ENCODE measurements at regions not wholly inside any gene's neighbourhood (a gene's known extent, or its start where the extent isn't known, plus 50 kb on each side); places are given as distances from the start of the nearest gene placed in this dataset.

GRCh38 chr7:17651863-17652385, 288.4 kb downstream of the SNX13 start:
- H3K4me2 ChIP-seq (ENCODE audit: low read depth, low read length, poor library complexity, severe bottlenecking) = no peak overlapping the region
- no peaks in the 10 kb centered on the region for H4K20me1 ChIP-seq (ENCODE audit: insufficient read depth, low read length, poor library complexity, severe bottlenecking)
- H2AFZ ChIP-seq (ENCODE audit: low read length) = no peak overlapping the region
- H3F3A ChIP-seq (ENCODE audit: low read depth) = no peaks in the 10 kb centered on the region
- H3K36me3 ChIP-seq (ENCODE audit: insufficient read depth, low read length) = no peaks in the 10 kb centered on the region
- no peaks in the 10 kb centered on the region for H3K4me1 ChIP-seq (ENCODE audit: insufficient read depth, low read length, poor library complexity, severe bottlenecking)
- no peaks in the 10 kb centered on the region for H3K79me2 ChIP-seq (ENCODE audit: insufficient read depth, low read length)
- H3K9me2 ChIP-seq (replicated peaks; ENCODE audit: low read depth, low read length) = no peaks in the 10 kb centered on the region
- H3K27me3 ChIP-seq (ENCODE audit: insufficient read depth, low read length, poor library complexity, severe bottlenecking) = no peaks in the 10 kb centered on the region
- no peaks in the 10 kb centered on the region for H3K9me3 ChIP-seq (ENCODE audit: insufficient read depth, low read depth, low read length)
- TF ChIP-seq CTCF (conservative IDR thresholded peaks at IDR 0.05; ENCODE audit: low read length) (no peak), EZH2phosphoT487 (IDR thresholded peaks at IDR 0.05; ENCODE audit: borderline replicate concordance) (no peak)
- H3K9ac ChIP-seq (ENCODE audit: low read depth, low read length, poor library complexity, severe bottlenecking) = no peak overlapping the region
- no peak overlapping the region for H3K4me3 ChIP-seq (ENCODE audit: low read length, poor library complexity, severe bottlenecking)

GRCh38 chr7:17654940-17655339, 285.4 kb downstream of the SNX13 start:
- H3K36me3 ChIP-seq (ENCODE audit: insufficient read depth, low read length) = no peaks in the 10 kb centered on the region
- no peaks in the 10 kb centered on the region for H3K79me2 ChIP-seq (ENCODE audit: insufficient read depth, low read length)
- no peaks in the 10 kb centered on the region for H3F3A ChIP-seq (ENCODE audit: low read depth)
- no peak overlapping the region for H2AFZ ChIP-seq (ENCODE audit: low read length)
- TF ChIP-seq EZH2phosphoT487 (IDR thresholded peaks at IDR 0.05; ENCODE audit: borderline replicate concordance) (no peak), CTCF (conservative IDR thresholded peaks at IDR 0.05; ENCODE audit: low read length) (no peak)
- no peaks in the 10 kb centered on the region for H4K20me1 ChIP-seq (ENCODE audit: insufficient read depth, low read length, poor library complexity, severe bottlenecking)
- H3K27me3 ChIP-seq (ENCODE audit: insufficient read depth, low read length, poor library complexity, severe bottlenecking) = no peaks in the 10 kb centered on the region
- no peak overlapping the region for H3K9ac ChIP-seq (ENCODE audit: low read depth, low read length, poor library complexity, severe bottlenecking)
- H3K4me2 ChIP-seq (ENCODE audit: low read depth, low read length, poor library complexity, severe bottlenecking) = no peak overlapping the region
- H3K4me1 ChIP-seq (ENCODE audit: insufficient read depth, low read length, poor library complexity, severe bottlenecking) = no peaks in the 10 kb centered on the region
- no peaks in the 10 kb centered on the region for H3K9me2 ChIP-seq (replicated peaks; ENCODE audit: low read depth, low read length)
- H3K9me3 ChIP-seq (ENCODE audit: insufficient read depth, low read depth, low read length) = no peaks in the 10 kb centered on the region
- H3K4me3 ChIP-seq (ENCODE audit: low read length, poor library complexity, severe bottlenecking) = no peak overlapping the region

GRCh38 chr7:17659126-17659525, 281.2 kb downstream of the SNX13 start:
- no peak overlapping the region for H3K9ac ChIP-seq (ENCODE audit: low read depth, low read length, poor library complexity, severe bottlenecking)
- TF ChIP-seq CTCF (conservative IDR thresholded peaks at IDR 0.05; ENCODE audit: low read length) (no peak), EZH2phosphoT487 (IDR thresholded peaks at IDR 0.05; ENCODE audit: borderline replicate concordance) (no peak)
- no peaks in the 10 kb centered on the region for H3K36me3 ChIP-seq (ENCODE audit: insufficient read depth, low read length)
- no peaks in the 10 kb centered on the region for H3K9me3 ChIP-seq (ENCODE audit: insufficient read depth, low read depth, low read length)
- no peaks in the 10 kb centered on the region for H3K9me2 ChIP-seq (replicated peaks; ENCODE audit: low read depth, low read length)
- no peak overlapping the region for H3K4me2 ChIP-seq (ENCODE audit: low read depth, low read length, poor library complexity, severe bottlenecking)
- H3K4me1 ChIP-seq (ENCODE audit: insufficient read depth, low read length, poor library complexity, severe bottlenecking) = no peaks in the 10 kb centered on the region
- no peaks in the 10 kb centered on the region for H4K20me1 ChIP-seq (ENCODE audit: insufficient read depth, low read length, poor library complexity, severe bottlenecking)
- no peaks in the 10 kb centered on the region for H3F3A ChIP-seq (ENCODE audit: low read depth)
- no peaks in the 10 kb centered on the region for H3K27me3 ChIP-seq (ENCODE audit: insufficient read depth, low read length, poor library complexity, severe bottlenecking)
- no peaks in the 10 kb centered on the region for H3K79me2 ChIP-seq (ENCODE audit: insufficient read depth, low read length)
- H3K4me3 ChIP-seq (ENCODE audit: low read length, poor library complexity, severe bottlenecking) = no peak overlapping the region
- H2AFZ ChIP-seq (ENCODE audit: low read length) = no peak overlapping the region

Data from Loucy (cell line).